Breast epithelium (tissue), 3 donors: ENCODE measurements at regions not wholly inside any gene's neighbourhood (a gene's known extent, or its start where the extent isn't known, plus 50 kb on each side); places are given as distances from the start of the nearest gene placed in this dataset.

Experiments used
- POLR2A ChIP-seq: fragments of 450-650 bp; IDR thresholded peaks from one replicate; pipeline ENCODE4 v1.6.1; 2016; ENCODE audit warnings: antibody characterized with exemption, mild to moderate bottlenecking, moderate library complexity
- POLR2AphosphoS5 ChIP-seq, 3 donors: sonication (generic); formaldehyde crosslinking; IDR thresholded peaks; one replicate each; pipeline ENCODE4 v1.6.1; 2017; ENCODE audit warnings: antibody characterized with exemption in 3 of 3
- TF ChIP-seq, protein P1 (sequence below), 3 donors: fragments of 450-650 bp; IDR thresholded peaks; one replicate each; pipeline ENCODE4 v1.5.1; 2016 to 2017; ENCODE audit warnings: antibody characterized with exemption in 3 of 3, mild to moderate bottlenecking in 3 of 3, moderate library complexity in 3 of 3

DNA sequence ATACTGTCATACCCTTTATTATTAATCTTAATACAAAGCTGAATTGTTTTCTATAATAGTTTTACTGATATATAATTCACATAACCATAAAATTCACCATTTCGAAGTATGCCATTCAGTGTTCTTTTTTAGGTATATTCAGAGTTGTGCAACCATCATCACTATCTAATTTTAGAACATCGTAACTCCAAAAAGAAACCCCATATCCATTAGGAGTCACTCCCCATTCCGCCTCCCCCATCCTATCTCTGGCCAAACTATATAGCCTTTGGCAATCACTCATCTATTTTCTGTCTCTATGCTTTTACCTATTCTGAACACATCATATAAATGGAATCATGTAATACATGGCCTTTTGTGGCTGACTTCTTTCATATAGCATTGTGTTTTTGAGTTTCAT lies 169.7 kb upstream of the GALNT15 start:
- TF ChIP-seq, protein P1, sequence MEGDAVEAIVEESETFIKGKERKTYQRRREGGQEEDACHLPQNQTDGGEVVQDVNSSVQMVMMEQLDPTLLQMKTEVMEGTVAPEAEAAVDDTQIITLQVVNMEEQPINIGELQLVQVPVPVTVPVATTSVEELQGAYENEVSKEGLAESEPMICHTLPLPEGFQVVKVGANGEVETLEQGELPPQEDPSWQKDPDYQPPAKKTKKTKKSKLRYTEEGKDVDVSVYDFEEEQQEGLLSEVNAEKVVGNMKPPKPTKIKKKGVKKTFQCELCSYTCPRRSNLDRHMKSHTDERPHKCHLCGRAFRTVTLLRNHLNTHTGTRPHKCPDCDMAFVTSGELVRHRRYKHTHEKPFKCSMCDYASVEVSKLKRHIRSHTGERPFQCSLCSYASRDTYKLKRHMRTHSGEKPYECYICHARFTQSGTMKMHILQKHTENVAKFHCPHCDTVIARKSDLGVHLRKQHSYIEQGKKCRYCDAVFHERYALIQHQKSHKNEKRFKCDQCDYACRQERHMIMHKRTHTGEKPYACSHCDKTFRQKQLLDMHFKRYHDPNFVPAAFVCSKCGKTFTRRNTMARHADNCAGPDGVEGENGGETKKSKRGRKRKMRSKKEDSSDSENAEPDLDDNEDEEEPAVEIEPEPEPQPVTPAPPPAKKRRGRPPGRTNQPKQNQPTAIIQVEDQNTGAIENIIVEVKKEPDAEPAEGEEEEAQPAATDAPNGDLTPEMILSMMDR (IDR thresholded peaks at IDR 0.05): no peak
- TF ChIP-seq POLR2A (no peak), POLR2AphosphoS5 (IDR thresholded peaks at IDR 0.05) (no peak)
